Central memory CD8-positive, alpha-beta T cell (primary cell): ENCODE measurements at regions not wholly inside any gene's neighbourhood (a gene's known extent, or its start where the extent isn't known, plus 50 kb on each side); places are given as distances from the start of the nearest gene placed in this dataset.

Experiments
- ATAC-seq: fragments of 150-1000 bp; cut with Tn5 transposase; replicated peaks from 2 replicates; pipeline ENCODE4 v1.10.0; 2022; ENCODE audit warnings: mild to moderate bottlenecking, moderate FRiP score, moderate number of reproducible peaks; ENCODE audit not compliant: poor library complexity, severe bottlenecking; ENCODE audit errors: extremely low read depth
- DNase-seq, 2 donors: peaks; one replicate each; pipeline ENCODE4 v3.0.0; 2021; ENCODE audit warnings: low spot score in 2 of 2
- H3K27ac Mint-ChIP-seq: one replicate; pipeline ENCODE4 v1.8.0; 2022; ENCODE audit warnings: low read depth, mild to moderate bottlenecking, moderate library complexity, mixed read lengths
- H3K27me3 Mint-ChIP-seq: one replicate; pipeline ENCODE4 v1.8.0; 2022; ENCODE audit warnings: mixed read lengths
- H3K36me3 Mint-ChIP-seq: one replicate; pipeline ENCODE4 v1.8.0; 2022; ENCODE audit warnings: mild to moderate bottlenecking, moderate library complexity, mixed read lengths; ENCODE audit not compliant: insufficient read depth
- H3K4me1 Mint-ChIP-seq: one replicate; pipeline ENCODE4 v1.8.0; 2022; ENCODE audit warnings: mixed read lengths
- H3K4me3 Mint-ChIP-seq: one replicate; pipeline ENCODE4 v1.8.0; 2022; ENCODE audit warnings: mild to moderate bottlenecking, moderate library complexity, mixed read lengths
- H3K9me3 Mint-ChIP-seq: one replicate; pipeline ENCODE4 v1.8.0; 2022; ENCODE audit warnings: mixed read lengths

DNA sequence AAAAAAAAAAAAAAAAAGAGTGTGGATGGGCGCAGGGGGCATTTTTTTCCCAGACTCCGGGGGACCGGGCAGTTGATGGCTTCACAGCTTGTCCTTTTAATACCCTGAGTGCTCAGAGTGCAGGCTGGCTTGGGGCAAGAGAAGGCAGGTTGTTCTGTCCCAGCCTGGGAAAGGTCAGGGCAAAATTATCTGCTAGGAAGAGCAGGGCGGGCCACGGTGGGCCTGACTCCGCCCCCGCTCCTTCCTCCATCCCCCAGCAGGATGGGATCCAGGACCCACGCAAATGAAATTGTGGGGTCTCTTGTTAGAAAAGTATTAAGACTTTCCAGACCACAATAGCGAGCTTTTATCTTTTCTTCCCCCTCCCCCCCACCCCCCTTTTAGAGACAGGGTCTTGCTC, 70.7 kb downstream of the PTPRS start:
- Mint-ChIP-seq H3K27me3 (peaks cover 10% of the 10 kb centered on the region), H3K36me3 (no peaks in the 10 kb centered on the region), H3K4me1 (no peaks in the 10 kb centered on the region), H3K4me3 (no peak overlapping the region), H3K27ac (no peak overlapping the region), H3K9me3 (no peaks in the 10 kb centered on the region)
- no peak for DNase-seq
- no peak for ATAC-seq

DNA sequence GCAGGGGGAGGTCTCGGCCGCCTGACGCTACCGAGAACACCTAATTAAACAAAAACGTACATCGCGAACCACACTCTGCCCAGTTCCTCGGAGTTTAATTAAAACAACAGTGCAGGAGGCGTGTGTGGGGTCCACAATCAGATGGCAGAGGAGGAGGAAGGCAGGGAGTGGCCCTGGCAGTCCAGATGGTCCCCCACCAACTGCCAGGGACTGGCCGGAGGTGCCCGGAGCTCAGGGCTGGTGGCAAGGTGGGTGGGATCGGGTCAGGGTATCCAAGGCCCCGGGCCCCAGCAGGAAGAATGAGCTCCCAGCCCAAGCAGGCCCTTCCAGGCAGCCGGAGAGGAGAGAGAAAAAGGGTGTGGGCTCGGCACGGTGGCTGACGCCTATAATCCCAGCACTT, 71.3 kb downstream of the PTPRS start:
- DNase-seq (no peak), ATAC-seq (no peak)
- H3K27me3 Mint-ChIP-seq: peaks cover 10% of the 10 kb centered on the region
- H3K4me3 Mint-ChIP-seq: no peak overlapping the region
- no peaks in the 10 kb centered on the region for H3K9me3 Mint-ChIP-seq
- no peak overlapping the region for H3K27ac Mint-ChIP-seq
- no peaks in the 10 kb centered on the region for H3K4me1 Mint-ChIP-seq
- no peaks in the 10 kb centered on the region for H3K36me3 Mint-ChIP-seq

DNA sequence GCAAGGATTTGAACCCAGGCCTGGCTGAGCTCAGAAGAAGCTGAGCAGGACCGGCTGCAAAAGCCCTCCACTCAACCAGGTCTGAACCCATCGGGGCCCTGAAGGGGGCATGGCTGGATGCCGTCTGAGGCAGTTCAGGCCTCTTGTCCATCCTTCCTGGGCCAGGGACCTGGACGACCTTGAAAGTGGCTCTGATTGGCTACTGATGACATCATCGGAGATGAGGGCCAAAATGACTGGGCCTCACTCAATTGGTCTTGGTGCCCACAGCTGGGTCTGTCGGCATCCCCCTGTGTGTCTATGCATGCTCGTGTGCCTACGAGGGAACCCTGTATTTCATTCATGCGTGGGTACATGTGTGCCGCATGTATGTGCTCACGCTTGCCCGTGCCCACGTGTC, 71.8 kb downstream of the PTPRS start:
- H3K27me3 Mint-ChIP-seq: peaks cover 10% of the 10 kb centered on the region
- no peaks in the 10 kb centered on the region for H3K4me1 Mint-ChIP-seq
- H3K36me3 Mint-ChIP-seq: no peaks in the 10 kb centered on the region
- no peak overlapping the region for H3K27ac Mint-ChIP-seq
- no peak for DNase-seq
- no peak for ATAC-seq
- H3K9me3 Mint-ChIP-seq: no peaks in the 10 kb centered on the region
- no peak overlapping the region for H3K4me3 Mint-ChIP-seq

DNA sequence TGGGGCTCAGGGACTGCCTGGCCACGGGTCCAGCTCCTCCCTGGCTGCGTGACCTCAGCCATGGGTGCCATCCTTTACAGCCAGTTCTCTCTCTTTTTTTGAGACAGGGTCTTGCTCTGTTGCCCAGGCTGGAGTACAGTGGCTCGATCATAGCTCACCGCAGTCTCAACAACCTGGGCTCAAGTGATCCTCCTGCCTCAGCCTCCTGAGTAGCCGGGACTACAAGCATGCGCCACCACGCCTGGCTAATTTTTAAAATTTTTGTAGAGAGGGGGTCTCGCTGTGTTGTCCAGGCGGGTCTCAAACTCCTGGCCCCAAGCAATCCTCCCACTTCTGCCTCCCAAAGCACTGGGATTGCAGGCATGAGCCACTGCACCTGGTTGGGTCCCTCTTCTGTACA, 75.4 kb downstream of the PTPRS start:
- no peaks in the 10 kb centered on the region for H3K36me3 Mint-ChIP-seq
- H3K27ac Mint-ChIP-seq: no peak overlapping the region
- ATAC-seq (no peak), DNase-seq (no peak)
- peaks cover 10% of the 10 kb centered on the region for H3K27me3 Mint-ChIP-seq
- no peak overlapping the region for H3K4me3 Mint-ChIP-seq
- H3K4me1 Mint-ChIP-seq: no peaks in the 10 kb centered on the region
- H3K9me3 Mint-ChIP-seq: no peaks in the 10 kb centered on the region

DNA sequence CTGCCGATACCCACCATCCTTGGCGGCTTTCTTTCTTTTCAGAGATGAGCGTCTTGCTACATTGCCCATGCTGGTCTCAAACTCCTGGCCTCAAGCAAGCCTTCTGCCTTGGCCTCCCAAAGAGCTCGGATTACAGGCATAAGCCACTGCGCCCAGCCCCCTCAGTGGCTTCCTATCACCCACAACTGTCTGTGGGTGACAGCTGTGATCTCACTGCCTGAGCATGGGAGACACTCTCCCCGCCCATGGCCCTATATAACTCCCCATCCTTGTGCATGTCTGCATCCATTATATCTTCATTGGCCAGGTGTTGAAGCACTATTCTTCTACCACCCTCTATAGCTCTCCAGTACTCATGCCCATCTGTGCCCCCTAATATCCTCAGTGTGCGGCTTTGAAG, 76.2 kb downstream of the PTPRS start:
- ATAC-seq (no peak), DNase-seq (no peak)
- H3K4me3 Mint-ChIP-seq: no peak overlapping the region
- H3K4me1 Mint-ChIP-seq: no peaks in the 10 kb centered on the region
- H3K9me3 Mint-ChIP-seq: no peaks in the 10 kb centered on the region
- H3K27me3 Mint-ChIP-seq: peaks cover 10% of the 10 kb centered on the region
- H3K36me3 Mint-ChIP-seq: no peaks in the 10 kb centered on the region
- H3K27ac Mint-ChIP-seq: no peak overlapping the region

DNA sequence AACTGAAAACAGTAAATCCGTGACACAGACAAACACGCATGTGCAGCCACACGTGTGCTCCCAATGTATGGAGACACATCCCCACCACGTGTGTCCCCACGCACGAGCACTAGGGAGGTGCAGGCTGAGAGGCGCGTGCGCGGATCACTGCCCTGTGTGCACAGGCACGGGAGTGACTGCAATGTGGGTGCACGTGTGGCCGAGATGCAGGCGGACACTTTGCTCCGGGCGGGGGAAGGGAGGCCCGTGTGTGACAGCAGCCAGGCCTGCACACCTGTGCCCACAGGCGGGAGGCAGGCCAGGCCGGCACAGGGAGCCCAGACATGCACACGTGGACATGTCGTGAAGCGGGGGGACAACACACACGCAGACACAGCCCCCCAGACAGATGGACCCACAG, 77.0 kb downstream of the PTPRS start:
- Mint-ChIP-seq H3K36me3 (no peaks in the 10 kb centered on the region), H3K4me1 (no peaks in the 10 kb centered on the region), H3K4me3 (no peak overlapping the region), H3K27me3 (peaks cover 10% of the 10 kb centered on the region), H3K27ac (no peak overlapping the region), H3K9me3 (no peaks in the 10 kb centered on the region)
- ATAC-seq: no peak
- DNase-seq: no peak

DNA sequence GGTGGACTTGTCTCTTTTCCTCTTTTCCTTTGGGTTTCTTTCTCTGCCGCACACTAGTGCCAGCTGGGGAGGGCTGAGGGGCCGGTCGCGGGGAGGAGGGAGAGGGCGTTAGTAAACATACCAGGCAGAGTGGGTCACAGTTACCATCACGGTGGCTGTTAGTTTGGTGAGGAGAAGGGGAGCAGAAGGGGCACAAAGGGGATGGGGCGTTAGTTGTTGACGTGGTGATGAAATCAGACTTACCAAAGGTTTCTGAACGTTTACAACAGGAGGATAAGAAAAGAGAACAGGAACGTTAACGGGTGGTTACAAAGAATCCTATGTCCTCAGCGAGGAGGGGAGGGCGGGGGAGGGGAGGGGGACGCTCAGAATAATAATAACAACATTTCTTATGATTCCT, 77.9 kb downstream of the PTPRS start:
- Mint-ChIP-seq H3K36me3 (no peaks in the 10 kb centered on the region), H3K4me1 (no peaks in the 10 kb centered on the region), H3K9me3 (no peaks in the 10 kb centered on the region), H3K27ac (no peak overlapping the region), H3K27me3 (peaks cover 10% of the 10 kb centered on the region), H3K4me3 (no peak overlapping the region)
- ATAC-seq (no peak), DNase-seq (no peak)

DNA sequence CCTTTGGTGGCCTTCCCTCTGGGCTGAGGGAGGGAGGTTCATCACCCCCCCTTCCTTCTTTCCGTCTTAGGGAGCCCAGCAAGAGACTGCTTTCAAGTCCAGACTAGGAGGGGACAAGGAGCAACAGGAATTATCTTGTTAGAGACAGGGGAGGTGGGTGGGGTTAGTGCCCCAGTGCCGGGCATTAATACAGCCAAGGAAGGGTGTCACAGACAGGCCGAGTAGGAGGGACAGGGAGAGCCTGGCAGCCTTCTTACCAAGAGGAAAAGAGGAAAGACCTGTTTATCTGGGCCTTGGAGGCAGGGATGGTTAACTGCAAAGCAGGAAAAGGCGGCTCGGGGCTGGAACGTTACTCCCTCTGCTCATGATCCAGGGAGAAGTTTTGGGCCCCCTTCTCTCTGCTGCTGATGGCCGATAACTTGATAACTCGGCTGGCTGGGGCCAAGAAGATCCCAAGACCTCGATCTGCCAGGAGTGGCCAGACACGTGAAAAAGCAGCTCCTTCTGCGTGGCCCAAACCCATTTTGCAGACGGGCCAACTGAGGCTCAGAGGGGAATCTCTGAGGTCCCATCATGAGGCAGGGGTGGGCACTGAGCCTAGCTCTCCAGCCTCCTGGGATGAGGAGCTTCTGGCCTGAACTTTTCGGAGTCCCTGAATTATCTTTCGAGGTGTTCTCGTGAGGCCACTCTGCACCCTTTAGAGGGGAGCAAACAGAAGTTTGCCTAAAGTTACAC, 79.3 kb downstream of the PTPRS start:
- H3K36me3 Mint-ChIP-seq: no peaks in the 10 kb centered on the region
- peaks cover 1% of the 10 kb centered on the region for H3K27me3 Mint-ChIP-seq
- ATAC-seq (no peak), DNase-seq (no peak)
- H3K9me3 Mint-ChIP-seq: no peaks in the 10 kb centered on the region
- no peak overlapping the region for H3K4me3 Mint-ChIP-seq
- H3K4me1 Mint-ChIP-seq: no peaks in the 10 kb centered on the region
- no peak overlapping the region for H3K27ac Mint-ChIP-seq

DNA sequence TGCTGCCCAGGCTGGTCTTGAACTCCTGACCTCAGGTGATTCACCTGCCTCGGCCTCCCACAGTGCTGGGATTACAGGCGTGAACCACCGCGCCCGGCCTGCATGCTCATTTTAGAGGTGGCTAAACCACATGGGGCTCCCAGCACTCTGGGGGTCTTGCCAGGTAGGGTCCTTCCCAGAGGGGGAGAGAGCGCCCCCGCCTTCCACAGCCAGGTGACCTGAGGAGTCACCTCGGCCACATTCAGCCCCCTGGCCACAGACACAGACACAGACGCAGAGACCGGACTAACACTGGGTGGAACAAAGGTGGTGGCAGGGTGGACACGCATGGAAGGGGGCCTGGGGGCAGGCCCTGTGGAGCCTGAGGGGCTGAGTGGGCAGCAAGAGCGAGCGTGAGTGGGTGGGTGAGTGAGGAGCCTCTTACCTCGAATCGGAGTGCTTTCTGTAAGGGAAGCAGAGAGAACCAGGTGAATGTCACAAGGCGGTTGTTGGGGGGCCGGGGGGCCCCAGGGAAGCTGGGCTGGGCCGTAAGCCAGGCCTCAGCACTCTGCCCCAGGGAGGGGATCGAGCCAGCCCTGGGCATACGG, 80.1 kb downstream of the PTPRS start:
- Mint-ChIP-seq H3K27ac (no peak overlapping the region), H3K36me3 (peaks cover 3% of the 10 kb centered on the region), H3K27me3 (no peaks in the 10 kb centered on the region), H3K4me1 (no peaks in the 10 kb centered on the region), H3K4me3 (no peak overlapping the region), H3K9me3 (peaks cover 7% of the 10 kb centered on the region)
- DNase-seq (no peak), ATAC-seq (no peak)

DNA sequence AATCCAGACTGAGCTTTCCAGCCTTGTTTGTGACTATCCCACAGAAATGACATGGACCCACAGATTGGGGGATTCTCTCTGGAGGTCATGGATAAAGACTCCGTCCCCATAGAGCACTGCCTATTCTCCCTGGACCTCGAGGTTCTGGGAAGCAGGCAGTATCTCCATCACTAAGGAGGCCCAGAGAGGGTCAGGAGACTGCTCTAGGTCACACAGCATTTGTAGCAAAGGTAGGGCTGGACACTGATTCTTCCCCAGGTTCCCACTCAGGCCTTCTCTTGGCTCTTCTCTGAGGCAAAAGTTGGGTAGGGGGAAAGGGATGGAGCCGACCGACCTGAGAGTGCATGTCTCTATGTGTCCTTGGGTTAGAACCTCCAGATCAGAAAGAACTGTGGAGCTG, 80.9 kb downstream of the PTPRS start:
- ATAC-seq: no peak

DNA sequence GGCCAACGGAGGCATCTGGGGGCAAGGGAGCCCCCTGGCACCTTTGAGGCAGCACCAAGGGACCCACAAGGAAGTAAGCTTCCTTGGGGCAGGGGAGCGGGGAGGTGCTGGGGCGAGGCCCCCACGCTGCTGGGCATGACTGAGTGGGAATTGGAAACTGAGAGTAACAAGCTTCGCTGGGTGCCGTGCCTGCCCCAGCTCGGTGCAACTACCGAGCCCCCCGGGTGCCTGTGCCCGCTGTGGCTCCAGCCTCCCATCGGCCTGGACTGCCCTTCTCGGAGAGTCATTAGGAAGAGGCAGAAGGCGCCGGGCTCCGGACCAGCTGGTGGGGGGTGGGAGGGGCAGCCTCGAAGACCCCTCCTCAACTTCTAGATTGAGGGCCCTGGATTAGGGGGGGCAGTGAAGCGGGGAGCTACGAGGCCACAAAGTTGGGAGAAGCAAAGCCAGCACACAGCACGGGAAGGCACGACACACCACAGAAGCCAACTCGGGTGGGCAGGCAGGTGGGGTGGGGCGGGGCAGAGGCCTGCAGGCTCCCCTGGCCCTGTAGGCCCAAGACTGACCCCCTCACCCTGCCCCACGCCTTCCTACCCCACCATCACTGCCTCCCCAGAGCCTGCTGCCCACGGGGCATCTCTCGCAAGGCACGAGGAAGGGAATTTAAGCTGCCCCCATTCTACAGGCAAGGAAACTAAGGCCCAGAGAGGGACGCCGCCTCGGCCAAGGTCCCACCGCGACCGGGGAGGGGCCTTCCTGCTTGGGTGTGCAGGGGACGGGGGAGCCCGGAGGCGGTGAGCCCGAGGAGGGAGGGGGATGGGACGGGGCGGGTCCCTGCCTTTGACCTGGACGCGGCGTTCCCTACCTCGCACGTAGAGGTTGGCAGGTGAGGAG, 83.2 kb downstream of the PTPRS start:
- Mint-ChIP-seq H3K36me3 (peaks cover 3% of the 10 kb centered on the region), H3K4me3 (no peak overlapping the region), H3K27me3 (no peaks in the 10 kb centered on the region), H3K4me1 (no peaks in the 10 kb centered on the region), H3K27ac (no peak overlapping the region), H3K9me3 (peaks cover 19% of the 10 kb centered on the region)
- ATAC-seq: no peak
- no peak for DNase-seq

More for the DNA sequence above, 80.9 kb downstream of the PTPRS start:
- no peak for DNase-seq
- no peaks in the 10 kb centered on the region for H3K4me1 Mint-ChIP-seq
- peaks cover 12% of the 10 kb centered on the region for H3K9me3 Mint-ChIP-seq
- no peaks in the 10 kb centered on the region for H3K27me3 Mint-ChIP-seq
- no peak overlapping the region for H3K4me3 Mint-ChIP-seq
- peaks cover 3% of the 10 kb centered on the region for H3K36me3 Mint-ChIP-seq
- no peak overlapping the region for H3K27ac Mint-ChIP-seq

DNA sequence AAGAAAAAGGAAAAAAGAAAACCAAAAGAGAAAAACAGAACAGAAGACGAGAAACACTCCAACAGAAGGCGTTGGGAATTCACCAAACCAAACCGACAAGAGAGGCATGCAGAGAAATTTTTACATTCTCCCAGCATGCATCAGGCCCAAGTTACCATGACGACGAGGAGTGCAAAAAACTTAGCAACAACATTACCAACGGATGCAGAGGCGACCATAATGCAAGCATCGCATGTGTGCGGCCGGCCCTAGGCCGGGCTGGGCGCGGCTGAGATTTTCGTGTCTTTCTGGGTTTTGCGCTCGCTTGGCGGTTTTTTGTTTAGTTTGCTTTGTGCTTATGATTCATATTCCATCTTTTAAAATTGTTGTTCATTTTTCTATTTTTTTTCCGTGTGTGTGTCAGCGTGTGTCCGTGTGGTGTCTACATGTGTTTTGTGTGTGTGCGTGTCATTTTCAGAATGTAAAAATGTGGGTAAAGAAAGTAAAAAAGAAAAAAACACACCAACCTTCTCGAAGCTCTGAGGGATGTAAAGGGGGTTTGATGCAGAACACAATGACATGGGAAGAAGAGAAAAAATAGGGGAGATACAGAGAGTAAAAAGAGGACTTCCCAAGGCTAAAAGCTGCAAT, 84.9 kb downstream of the PTPRS start:
- ATAC-seq (no peak), DNase-seq (no peak)
- H3K4me3 Mint-ChIP-seq: no peak overlapping the region
- H3K27me3 Mint-ChIP-seq: no peaks in the 10 kb centered on the region
- H3K4me1 Mint-ChIP-seq: no peaks in the 10 kb centered on the region
- H3K36me3 Mint-ChIP-seq: peaks cover 3% of the 10 kb centered on the region
- no peak overlapping the region for H3K27ac Mint-ChIP-seq
- peaks cover 19% of the 10 kb centered on the region for H3K9me3 Mint-ChIP-seq
